Stomach smooth muscle (tissue), 2 donors: ENCODE measurements at regions not wholly inside any gene's neighbourhood (a gene's known extent, or its start where the extent isn't known, plus 50 kb on each side); places are given as distances from the start of the nearest gene placed in this dataset.

Experiments
- H3K27ac ChIP-seq: one replicate; pipeline ENCODE4 v1.7.0; 2013; ENCODE audit warnings: mild to moderate bottlenecking, low read length, inconsistent platforms
- H3K27me3 ChIP-seq, 2 donors: one replicate each; pipeline ENCODE4 v1.7.0; 2013; ENCODE audit warnings: low read length in 2 of 2; ENCODE audit not compliant: insufficient read depth in 2 of 2, control insufficient read depth in 1 of 2
- H3K36me3 ChIP-seq, 2 donors: one replicate each; pipeline ENCODE4 v1.7.0; 2013; ENCODE audit warnings: low read length in 2 of 2; ENCODE audit not compliant: control insufficient read depth in 2 of 2, insufficient read depth in 2 of 2
- H3K4me1 ChIP-seq: one replicate; pipeline ENCODE4 v1.7.0; 2013; ENCODE audit warnings: low read length; ENCODE audit not compliant: control insufficient read depth, insufficient read depth
- H3K4me3 ChIP-seq, 2 donors: one replicate each; pipeline ENCODE4 v1.7.0; 2013; ENCODE audit warnings: low read length in 2 of 2
- H3K9ac ChIP-seq, 2 donors: one replicate each; pipeline ENCODE4 v1.7.0; 2013; ENCODE audit warnings: low read length in 2 of 2, mild to moderate bottlenecking in 1 of 2
- H3K9me3 ChIP-seq, 2 donors: one replicate each; pipeline ENCODE4 v1.7.0; 2013; ENCODE audit warnings: low read length in 2 of 2; ENCODE audit not compliant: control insufficient read depth in 2 of 2
- donor health status: healthy.
- donor health status: Pancreatic carcinoma.

DNA sequence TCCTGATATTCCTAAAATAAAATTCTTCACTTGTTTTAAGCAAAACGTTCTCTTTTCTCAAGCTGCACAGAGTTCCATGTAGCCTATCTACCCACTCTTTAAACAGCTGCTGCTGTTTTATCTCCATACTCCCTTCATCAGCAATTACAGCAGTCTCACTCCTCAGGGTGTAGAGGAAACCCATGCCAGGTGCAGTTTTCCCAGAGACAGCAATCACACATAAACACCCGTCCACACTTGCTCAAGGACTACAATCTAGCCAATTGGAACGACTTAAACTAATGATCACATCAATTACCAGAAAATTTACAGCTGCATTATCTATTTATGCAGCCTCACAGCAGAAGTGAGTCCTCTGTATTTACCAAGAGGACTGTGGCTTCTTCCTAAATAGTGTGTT is 141.7 kb downstream of the HTR1A start:
- Histone ChIP-seq H3K27me3 (no peaks in the 10 kb centered on the region), H3K4me3 (no peak overlapping the region), H3K36me3 (no peaks in the 10 kb centered on the region), H3K27ac (no peak overlapping the region), H3K9me3 (no peaks in the 10 kb centered on the region), H3K4me1 (no peaks in the 10 kb centered on the region), H3K9ac (no peak overlapping the region)

- H3K4me3 ChIP-seq, result no peak overlapping the region
- no peaks in the 10 kb centered on the region for H3K36me3 ChIP-seq
- H3K27me3 ChIP-seq, result no peaks in the 10 kb centered on the region
- peaks cover 0 to 4% of the 10 kb centered on the region in 2 donors for H3K9me3 ChIP-seq
- no peaks in the 10 kb centered on the region for H3K4me1 ChIP-seq
- H3K27ac ChIP-seq, result no peak overlapping the region
- no peak overlapping the region for H3K9ac ChIP-seq
Measured at GRCh38 chr5:63812693-63813092, 149.6 kb downstream of the HTR1A start.

DNA sequence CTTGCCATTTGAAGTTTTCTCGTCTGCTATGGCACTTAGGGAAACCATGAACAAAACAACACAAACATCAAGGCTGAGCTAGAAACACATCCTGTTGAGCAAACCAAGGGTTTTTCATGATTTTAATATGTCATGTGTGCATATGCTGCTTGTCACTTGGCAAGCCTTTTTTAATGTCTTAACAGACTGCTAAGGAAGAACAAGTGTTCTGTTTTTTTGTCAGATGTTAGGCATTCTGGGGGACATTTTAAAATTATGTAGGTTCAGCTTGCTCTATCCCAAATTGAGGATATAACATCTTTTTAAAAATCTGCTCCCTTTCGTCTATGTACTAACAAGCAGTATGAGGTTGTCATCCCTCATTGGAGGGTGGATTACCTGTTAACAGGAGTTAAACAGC is 150.3 kb downstream of the HTR1A start:
- Histone ChIP-seq H3K4me3 (no peak overlapping the region), H3K27me3 (no peaks in the 10 kb centered on the region)

DNA sequence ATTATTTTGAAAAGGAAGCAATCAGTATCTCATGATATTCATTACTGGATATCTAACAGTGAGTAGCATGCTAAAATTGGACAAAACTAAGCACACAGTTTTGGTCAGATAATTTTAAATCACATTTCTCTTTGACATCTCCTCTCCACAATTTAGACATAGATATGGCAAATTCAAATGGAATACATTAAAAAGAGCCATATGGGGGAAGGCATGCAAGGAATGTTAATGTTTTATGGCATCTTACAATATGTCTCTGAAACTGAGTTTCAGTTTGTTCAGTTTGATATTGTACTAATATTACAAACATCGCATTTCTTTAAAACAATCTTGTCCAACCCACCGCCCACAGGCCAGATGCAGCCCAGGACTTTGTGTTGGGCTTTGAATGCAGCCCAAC is 151.0 kb downstream of the HTR1A start:
- Histone ChIP-seq H3K4me1 (no peaks in the 10 kb centered on the region), H3K36me3 (no peaks in the 10 kb centered on the region), H3K27ac (no peak overlapping the region), H3K9me3 (peaks cover 0 to 4% of the 10 kb centered on the region in 2 donors), H3K4me3 (no peak overlapping the region), H3K27me3 (no peaks in the 10 kb centered on the region), H3K9ac (no peak overlapping the region)

More for the DNA sequence above, 150.3 kb downstream of the HTR1A start:
- no peak overlapping the region for H3K9ac ChIP-seq
- no peak overlapping the region for H3K27ac ChIP-seq
- peaks cover 0 to 4% of the 10 kb centered on the region in 2 donors for H3K9me3 ChIP-seq
- no peaks in the 10 kb centered on the region for H3K4me1 ChIP-seq
- no peaks in the 10 kb centered on the region for H3K36me3 ChIP-seq

GRCh38 chr5:63805151-63805550 is 157.1 kb downstream of the HTR1A start:
- no peak overlapping the region for H3K4me3 ChIP-seq
- H3K9ac ChIP-seq, result no peak overlapping the region
- no peaks in the 10 kb centered on the region for H3K4me1 ChIP-seq
- H3K27me3 ChIP-seq, result no peaks in the 10 kb centered on the region
- H3K36me3 ChIP-seq, result no peaks in the 10 kb centered on the region
- no peak overlapping the region for H3K27ac ChIP-seq
- peaks cover 0 to 4% of the 10 kb centered on the region in 2 donors for H3K9me3 ChIP-seq

GRCh38 chr5:63803165-63803564 is 159.1 kb downstream of the HTR1A start:
- no peaks in the 10 kb centered on the region for H3K27me3 ChIP-seq
- no peaks in the 10 kb centered on the region for H3K36me3 ChIP-seq
- no peak overlapping the region for H3K4me3 ChIP-seq
- H3K4me1 ChIP-seq, result no peaks in the 10 kb centered on the region
- no peak overlapping the region for H3K9ac ChIP-seq
- H3K27ac ChIP-seq, result no peak overlapping the region
- peaks cover 0 to 4% of the 10 kb centered on the region in 2 donors for H3K9me3 ChIP-seq

DNA sequence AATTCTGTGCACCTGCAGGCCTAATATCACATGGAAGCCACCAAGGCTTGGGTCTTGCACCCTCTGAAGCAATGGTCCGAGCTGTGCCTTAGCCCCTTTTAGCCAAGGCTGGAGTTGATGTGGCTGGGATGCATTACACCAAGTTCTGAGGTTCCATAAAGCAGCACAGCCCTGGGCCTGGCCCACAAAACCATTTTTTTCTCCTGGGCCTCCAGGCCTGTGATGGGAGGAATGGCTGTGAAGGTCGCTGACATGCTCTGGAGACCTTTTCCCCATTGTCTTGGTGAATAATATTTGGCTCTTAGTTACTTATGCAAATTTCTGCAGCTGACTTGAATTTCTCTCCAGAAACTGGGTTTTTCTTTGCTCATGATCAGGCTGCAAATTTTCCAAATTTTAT is 167.3 kb downstream of the HTR1A start:
- no peaks in the 10 kb centered on the region for H3K27me3 ChIP-seq
- no peak overlapping the region for H3K4me3 ChIP-seq
- no peaks in the 10 kb centered on the region for H3K4me1 ChIP-seq
- H3K9ac ChIP-seq, result no peak overlapping the region
- no peaks in the 10 kb centered on the region for H3K9me3 ChIP-seq
- H3K27ac ChIP-seq, result no peak overlapping the region
- no peaks in the 10 kb centered on the region for H3K36me3 ChIP-seq

GRCh38 chr5:63794296-63794695 is 167.9 kb downstream of the HTR1A start:
- H3K4me3 ChIP-seq, result no peak overlapping the region

DNA sequence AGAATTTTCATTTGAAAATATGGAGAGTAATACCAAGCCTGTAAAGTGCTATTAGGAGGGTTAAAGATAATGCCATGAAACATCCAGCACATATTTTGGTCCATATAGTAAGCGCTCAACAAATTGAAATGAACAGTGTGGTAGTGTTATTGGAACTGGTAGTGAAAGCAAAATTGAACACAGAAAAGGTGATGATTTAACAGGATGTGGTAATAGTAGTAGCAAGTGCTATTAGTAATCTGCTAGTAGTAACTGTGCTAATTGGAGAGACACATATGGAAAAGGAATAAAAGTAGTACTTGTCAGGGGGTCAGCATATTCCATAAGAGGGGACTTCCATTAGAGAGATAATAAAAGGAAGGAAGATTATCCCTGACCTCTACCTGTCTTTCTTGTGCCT is 187.3 kb downstream of the HTR1A start:
- no peaks in the 10 kb centered on the region for H3K36me3 ChIP-seq
- no peak overlapping the region for H3K4me3 ChIP-seq
- no peak overlapping the region for H3K9ac ChIP-seq
- H3K27ac ChIP-seq, result no peak overlapping the region
- H3K4me1 ChIP-seq, result no peaks in the 10 kb centered on the region
- H3K27me3 ChIP-seq, result no peaks in the 10 kb centered on the region
- no peaks in the 10 kb centered on the region for H3K9me3 ChIP-seq

More at GRCh38 chr5:63794296-63794695, 167.9 kb downstream of the HTR1A start:
- Histone ChIP-seq H3K27ac (no peak overlapping the region), H3K36me3 (no peaks in the 10 kb centered on the region), H3K27me3 (no peaks in the 10 kb centered on the region), H3K9ac (no peak overlapping the region), H3K9me3 (no peaks in the 10 kb centered on the region), H3K4me1 (no peaks in the 10 kb centered on the region)

DNA sequence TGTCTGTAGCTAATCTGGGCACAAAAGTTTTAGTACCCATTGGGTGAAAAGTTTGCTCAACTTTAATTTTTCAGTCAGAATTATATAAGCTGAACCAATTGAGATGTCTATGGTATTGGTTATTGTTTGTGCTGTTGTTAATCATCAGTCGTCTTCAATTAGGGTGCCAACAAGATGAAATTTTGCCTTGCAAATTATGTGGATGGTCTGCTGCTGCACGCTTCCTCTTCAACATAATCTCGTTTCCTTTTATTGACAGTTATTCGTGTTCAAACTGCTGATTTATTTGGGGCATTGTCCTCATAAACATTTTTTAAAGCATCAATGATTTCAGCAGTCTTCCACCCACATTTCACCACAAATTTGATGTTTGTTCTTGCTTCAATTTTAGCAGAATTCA is 194.0 kb downstream of the HTR1A start:
- Histone ChIP-seq H3K27me3 (no peaks in the 10 kb centered on the region), H3K9ac (no peak overlapping the region), H3K4me3 (no peak overlapping the region), H3K4me1 (no peaks in the 10 kb centered on the region), H3K9me3 (no peaks in the 10 kb centered on the region), H3K27ac (no peak overlapping the region), H3K36me3 (no peaks in the 10 kb centered on the region)

DNA sequence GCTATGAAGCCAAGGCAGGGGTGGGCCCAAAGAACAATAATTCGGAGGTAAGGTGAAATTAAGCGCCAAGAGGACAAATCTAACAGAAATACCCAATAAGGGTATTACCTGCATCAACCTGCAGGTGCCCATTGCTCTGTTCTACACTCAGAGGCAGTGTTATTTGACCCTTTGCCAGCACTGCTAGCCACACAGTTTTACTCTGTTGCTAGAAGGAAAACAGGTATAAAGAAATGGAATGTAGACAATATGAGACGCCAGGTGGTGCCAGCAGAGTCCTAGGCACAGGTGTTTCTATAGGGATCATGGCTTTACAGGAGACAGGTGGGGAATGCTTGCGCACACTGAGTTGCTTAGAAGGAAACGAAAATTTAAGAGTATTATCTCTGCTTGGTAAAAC is 201.3 kb downstream of the HTR1A start:
- H3K4me3 ChIP-seq, result no peak overlapping the region
- no peak overlapping the region for H3K27ac ChIP-seq
- H3K36me3 ChIP-seq, result no peaks in the 10 kb centered on the region

More for the DNA sequence above, 201.3 kb downstream of the HTR1A start:
- H3K4me1 ChIP-seq, result no peaks in the 10 kb centered on the region
- H3K9ac ChIP-seq, result no peak overlapping the region
- H3K27me3 ChIP-seq, result no peaks in the 10 kb centered on the region
- H3K9me3 ChIP-seq, result no peaks in the 10 kb centered on the region
